Spleen (tissue), 11 donors: ENCODE measurements at regions not wholly inside any gene's neighbourhood (a gene's known extent, or its start where the extent isn't known, plus 50 kb on each side); places are given as distances from the start of the nearest gene placed in this dataset.

ENCODE experiments used
- DNase-seq: peaks from one replicate; pipeline ENCODE4 v3.0.0-alpha.2; 2020
- H3K27ac ChIP-seq, 8 donors: fragments of 200-600 bp; sonication (generic) in 7 of 8; 1 replicate in 4 of 8; 2 replicates in 4 of 8; pipeline versions ENCODE4 v1.5.0 to v1.8.0; 2016 to 2021; ENCODE audit warnings: inconsistent platforms in 4 of 8, mild to moderate bottlenecking in 4 of 8, moderate library complexity in 1 of 8
- H3K27me3 ChIP-seq, 7 donors: fragments of 200-600 bp; sonication (generic) in 6 of 7; replicated peaks in 1 of 7; 1 replicate in 4 of 7; 2 replicates in 3 of 7; pipeline versions ENCODE4 v1.5.0 to v1.8.0; 2016 to 2021; ENCODE audit warnings: inconsistent platforms in 3 of 7, mild to moderate bottlenecking in 1 of 7
- H3K36me3 ChIP-seq, 6 donors: fragments of 200-600 bp; sonication (generic) in 5 of 6; 1 replicate in 4 of 6; 2 replicates in 2 of 6; pipeline versions ENCODE4 v1.5.0 to v1.8.0; 2016 to 2021; ENCODE audit warnings: inconsistent platforms in 2 of 6
- H3K4me1 ChIP-seq, 6 donors: fragments of 200-600 bp; sonication (generic) in 5 of 6; 1 replicate in 3 of 6; 2 replicates in 3 of 6; pipeline versions ENCODE4 v1.5.0 to v1.8.0; 2016 to 2021; ENCODE audit warnings: inconsistent platforms in 3 of 6
- H3K4me3 ChIP-seq, 8 donors: fragments of 200-600 bp; sonication (generic) in 7 of 8; 1 replicate in 4 of 8; 2 replicates in 4 of 8; pipeline versions ENCODE4 v1.5.0 to v1.8.0; 2016 to 2021; ENCODE audit warnings: inconsistent platforms in 4 of 8, mild to moderate bottlenecking in 4 of 8, moderate library complexity in 2 of 8
- H3K9me3 ChIP-seq, 8 donors: fragments of 200-600 bp; sonication (generic) in 7 of 8; 1 replicate in 4 of 8; 2 replicates in 4 of 8; pipeline versions ENCODE4 v1.5.0 to v1.8.0; 2016 to 2021; ENCODE audit warnings: inconsistent platforms in 4 of 8
- CTCF ChIP-seq, 11 experiments: fragments of 200-600 bp in 7 of 11; fragments of 450-650 bp in 4 of 11; sonication (generic) in 4 of 11; IDR thresholded peaks in 8 of 11; conservative IDR thresholded peaks in 3 of 11; 1 replicate in 7 of 11; 2 replicates in 4 of 11; pipeline versions ENCODE4 v1.4.0 to v1.8.0; 2016 to 2021; ENCODE audit warnings: antibody characterized with exemption in 11 of 11, inconsistent platforms in 4 of 11, mild to moderate bottlenecking in 1 of 11
- POLR2A ChIP-seq, 3 donors: fragments of 450-650 bp; IDR thresholded peaks; one replicate each; pipeline ENCODE4 v1.5.1; 2017; ENCODE audit warnings: antibody characterized with exemption in 3 of 3, mild to moderate bottlenecking in 1 of 3
- POLR2AphosphoS5 ChIP-seq, 3 donors: sonication (generic); formaldehyde crosslinking; IDR thresholded peaks; one replicate each; pipeline ENCODE4 v1.5.1; 2017; ENCODE audit warnings: antibody characterized with exemption in 3 of 3
- WGBS, 5 donors: extraction: QIAGEN DNeasy Blood & Tissue Kit in 3 of 5; methylation state at CpG; one replicate each; pipeline versions ENCODE4 v1.1.5 to v1.1.7; 2013 to 2018; 5-methylcytosine and 5-hydroxymethylcytosine counted together
- intact Hi-C: fragments of 100-400 bp; cut with DNase I; formaldehyde crosslinking; loops from one replicate; pipeline ENCODE4 v1.15.0; 2023; ENCODE audit warnings: low total_unique reads
- donor health status: healthy with polysubstance abuse.
- donor health status: DM: no; HTN: no; CAD: no; lungs with moderate emphysema.
- donor health status: DM: no; HTN: no; CAD: no.
- donor health status: Bipolar disorder and iron deficiency.
- donor health status: healthy.
- donor health status: DM: no; HTN: no; CAD: no.
- donor health status: DM: yes; HTN: yes; CAD: no.

GRCh38 chr5:125549322-125549911, 803.0 kb upstream of the ZNF608 start:
- Histone ChIP-seq H3K27ac (no peak overlapping the region), H3K36me3 (no peaks in the 10 kb centered on the region), H3K27me3 (no peaks in the 10 kb centered on the region), H3K4me1 (no peaks in the 10 kb centered on the region), H3K9me3 (no peaks in the 10 kb centered on the region), H3K4me3 (no peak overlapping the region)
- 40 to 52% (median 45%) methylated on average over 2 of the region's 2 CpGs for WGBS, 5 donors
- DNase-seq, result no peak
- intact Hi-C loops, result no loop called here
- TF ChIP-seq POLR2A (IDR thresholded peaks at IDR 0.05) (no peak), POLR2AphosphoS5 (IDR thresholded peaks at IDR 0.05) (no peak), CTCF (IDR thresholded peaks at IDR 0.05 in 8 of 11, conservative IDR thresholded peaks at IDR 0.05 in 3 of 11) (no peak)

- Histone ChIP-seq H3K4me3 (no peak overlapping the region), H3K27me3 (no peaks in the 10 kb centered on the region), H3K36me3 (no peaks in the 10 kb centered on the region), H3K4me1 (no peaks in the 10 kb centered on the region), H3K27ac (no peak overlapping the region), H3K9me3 (no peaks in the 10 kb centered on the region)
- TF ChIP-seq POLR2A (IDR thresholded peaks at IDR 0.05) (no peak), CTCF (IDR thresholded peaks at IDR 0.05 in 8 of 11, conservative IDR thresholded peaks at IDR 0.05 in 3 of 11) (no peak), POLR2AphosphoS5 (IDR thresholded peaks at IDR 0.05) (no peak)
- intact Hi-C loops, result no loop called here
- WGBS, 5 donors, result 31 to 48% (median 38%) methylated on average over 2 of the region's 2 CpGs
- no peak for DNase-seq
Measured at GRCh38 chr5:125550274-125550673, 803.8 kb upstream of the ZNF608 start.

GRCh38 chr5:125551246-125551645, 804.8 kb upstream of the ZNF608 start:
- H3K9me3 ChIP-seq, result no peaks in the 10 kb centered on the region
- TF ChIP-seq POLR2A (IDR thresholded peaks at IDR 0.05), result no peak
- no peak for TF ChIP-seq CTCF (IDR thresholded peaks at IDR 0.05 in 8 of 11, conservative IDR thresholded peaks at IDR 0.05 in 3 of 11)
- TF ChIP-seq POLR2AphosphoS5 (IDR thresholded peaks at IDR 0.05), result no peak
- no peaks in the 10 kb centered on the region for H3K36me3 ChIP-seq
- no peak for DNase-seq
- H3K27me3 ChIP-seq, result no peaks in the 10 kb centered on the region
- intact Hi-C loops, result no loop called here
- H3K4me1 ChIP-seq, result no peaks in the 10 kb centered on the region
- no peak overlapping the region for H3K27ac ChIP-seq
- no peak overlapping the region for H3K4me3 ChIP-seq

- no peaks in the 10 kb centered on the region for H3K4me1 ChIP-seq
- H3K27me3 ChIP-seq, result no peaks in the 10 kb centered on the region
- no peak for TF ChIP-seq CTCF (IDR thresholded peaks at IDR 0.05 in 8 of 11, conservative IDR thresholded peaks at IDR 0.05 in 3 of 11)
- no peak for TF ChIP-seq POLR2AphosphoS5 (IDR thresholded peaks at IDR 0.05)
- no peak for TF ChIP-seq POLR2A (IDR thresholded peaks at IDR 0.05)
- no peaks in the 10 kb centered on the region for H3K36me3 ChIP-seq
- DNase-seq, result no peak
- intact Hi-C loops, result no loop called here
- no peaks in the 10 kb centered on the region for H3K9me3 ChIP-seq
- no peak overlapping the region for H3K27ac ChIP-seq
- WGBS, 5 donors, result 83 to 90% (median 86%) methylated on average over 4 of the region's 4 CpGs
- no peak overlapping the region for H3K4me3 ChIP-seq
Measured at GRCh38 chr5:125551797-125552196, 805.4 kb upstream of the ZNF608 start.
